ENCODE measurements at regions not wholly inside any gene's neighbourhood (a gene's known extent, or its start where the extent isn't known, plus 50 kb on each side); places are given as distances from the start of the nearest gene placed in this dataset.

GRCh38 chr12:14270392-14270791, 95.1 kb upstream of the ATF7IP start:
- TF ChIP-seq ATF2 (CRISPR knock-in tag; IDR thresholded peaks at IDR 0.05; ENCODE audit: borderline replicate concordance, low read depth) (no peak), CTCF (IDR thresholded peaks at IDR 0.05) (no peak), IRF2 (CRISPR knock-in tag; IDR thresholded peaks at IDR 0.05; ENCODE audit: borderline replicate concordance, low read depth) (no peak), TCF7 (CRISPR knock-in tag; IDR thresholded peaks at IDR 0.05; ENCODE audit: low read depth) (no peak), USF2 (CRISPR knock-in tag; IDR thresholded peaks at IDR 0.05) (no peak), ZBTB21 (CRISPR knock-in tag; IDR thresholded peaks at IDR 0.05; ENCODE audit: borderline replicate concordance) (no peak)
- TF ChIP-seq, protein P1, sequence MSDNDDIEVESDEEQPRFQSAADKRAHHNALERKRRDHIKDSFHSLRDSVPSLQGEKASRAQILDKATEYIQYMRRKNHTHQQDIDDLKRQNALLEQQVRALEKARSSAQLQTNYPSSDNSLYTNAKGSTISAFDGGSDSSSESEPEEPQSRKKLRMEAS (CRISPR knock-in tag; IDR thresholded peaks at IDR 0.05): no peak
